HG03025 (cell line): ENCODE measurements at regions not wholly inside any gene's neighbourhood (a gene's known extent, or its start where the extent isn't known, plus 50 kb on each side); places are given as distances from the start of the nearest gene placed in this dataset.
"Not testable (repeated sequence)": the region's sequence is repeated elsewhere in the genome, so short reads cannot be mapped to it uniquely, and the experiment has no call there.

Experiments used
- ATAC-seq: cut with Tn5 transposase; IDR thresholded peaks from one replicate; pipeline ENCODE4 v1.9.1; 2021; ENCODE audit warnings: mild to moderate bottlenecking, moderate library complexity; ENCODE audit not compliant: unreplicated experiment, low FRiP score

GRCh38 chr4:31146366-31146765 lies 426.2 kb downstream of the PCDH7 start:
- ATAC-seq: no peak

- ATAC-seq: no peak
Measured at GRCh38 chr4:31148990-31149389, 428.8 kb downstream of the PCDH7 start.

- no peak for ATAC-seq
Measured at GRCh38 chr4:31156221-31156620, 436.1 kb downstream of the PCDH7 start.

- ATAC-seq: no peak
Measured at GRCh38 chr4:31160146-31160545, 440.0 kb downstream of the PCDH7 start.

- no peak for ATAC-seq
Measured at GRCh38 chr4:31169846-31170245, 449.7 kb downstream of the PCDH7 start.

GRCh38 chr4:31171362-31171761 lies 451.2 kb downstream of the PCDH7 start:
- ATAC-seq: no peak

- no peak for ATAC-seq
Measured at GRCh38 chr4:31175242-31175910, 455.2 kb downstream of the PCDH7 start.

- ATAC-seq: no peak
Measured at GRCh38 chr4:31183256-31183655, 463.1 kb downstream of the PCDH7 start.

GRCh38 chr4:31185014-31185585 lies 464.9 kb downstream of the PCDH7 start:
- ATAC-seq: no peak

GRCh38 chr4:31187979-31188378 lies 467.8 kb downstream of the PCDH7 start:
- ATAC-seq: no peak

GRCh38 chr4:31189938-31190337 lies 469.8 kb downstream of the PCDH7 start:
- ATAC-seq: no peak

GRCh38 chr4:31190671-31191070 lies 470.5 kb downstream of the PCDH7 start:
- no peak for ATAC-seq

- no peak for ATAC-seq
Measured at GRCh38 chr4:31192341-31192740, 472.2 kb downstream of the PCDH7 start.

- ATAC-seq: no peak
Measured at GRCh38 chr4:31193521-31193920, 473.4 kb downstream of the PCDH7 start.

- ATAC-seq: no peak
Measured at GRCh38 chr4:31194823-31195222, 474.7 kb downstream of the PCDH7 start.

GRCh38 chr4:31199644-31200043 lies 479.5 kb downstream of the PCDH7 start:
- ATAC-seq: no peak

GRCh38 chr4:31202054-31202453 lies 481.9 kb downstream of the PCDH7 start:
- ATAC-seq: not testable (repeated sequence)

- ATAC-seq: no peak
Measured at GRCh38 chr4:31204874-31205273, 484.7 kb downstream of the PCDH7 start.

- ATAC-seq: no peak
Measured at GRCh38 chr4:31220921-31221320, 500.8 kb downstream of the PCDH7 start.

GRCh38 chr4:31228068-31228467 lies 507.9 kb downstream of the PCDH7 start:
- ATAC-seq: no peak

GRCh38 chr4:31230594-31230993 lies 510.4 kb downstream of the PCDH7 start:
- no peak for ATAC-seq

GRCh38 chr4:31234494-31234893 lies 514.3 kb downstream of the PCDH7 start:
- no peak for ATAC-seq
